IPS-NIHi11 (cell line): ENCODE measurements at regions not wholly inside any gene's neighbourhood (a gene's known extent, or its start where the extent isn't known, plus 50 kb on each side); places are given as distances from the start of the nearest gene placed in this dataset.

Source experiments
- DNase-seq: peaks from one replicate; pipeline ENCODE4 v3.0.0; 2012; ENCODE audit warnings: mixed read lengths, low spot score

GRCh38 chr6:170134471-170135440, 156.1 kb downstream of the DLL1 start:
- peak; percentile 7 for DNase-seq

- DNase-seq = no peak
Measured at GRCh38 chr6:170134031-170134470, 156.8 kb downstream of the DLL1 start.

- DNase-seq = no peak
Measured at GRCh38 chr6:170132561-170132991, 158.3 kb downstream of the DLL1 start.

- no peak for DNase-seq
Measured at GRCh38 chr6:170132011-170132521, 158.8 kb downstream of the DLL1 start.

GRCh38 chr6:170131351-170131750, 159.5 kb downstream of the DLL1 start:
- no peak for DNase-seq

GRCh38 chr6:170130771-170131241, 160.1 kb downstream of the DLL1 start:
- DNase-seq = no peak

GRCh38 chr6:170130201-170130621, 160.7 kb downstream of the DLL1 start:
- DNase-seq = no peak

- DNase-seq = no peak
Measured at GRCh38 chr6:170129691-170130171, 161.1 kb downstream of the DLL1 start.

GRCh38 chr6:170128811-170129681, 161.8 kb downstream of the DLL1 start:
- no peak for DNase-seq

GRCh38 chr6:170128346-170128745, 162.5 kb downstream of the DLL1 start:
- no peak for DNase-seq

GRCh38 chr6:170127151-170127550, 163.7 kb downstream of the DLL1 start:
- DNase-seq = no peak

GRCh38 chr6:170125456-170126300, 165.2 kb downstream of the DLL1 start:
- DNase-seq = no peak

GRCh38 chr6:170124836-170125235, 166.0 kb downstream of the DLL1 start:
- DNase-seq = no peak

GRCh38 chr6:170124150-170124549, 166.7 kb downstream of the DLL1 start:
- DNase-seq = no peak

GRCh38 chr6:170122651-170123050, 168.2 kb downstream of the DLL1 start:
- no peak for DNase-seq

- DNase-seq = no peak
Measured at GRCh38 chr6:170117111-170117972, 173.5 kb downstream of the DLL1 start.

GRCh38 chr6:170116636-170117035, 174.2 kb downstream of the DLL1 start:
- no peak for DNase-seq

- DNase-seq = no peak
Measured at GRCh38 chr6:170114956-170115855, 175.7 kb downstream of the DLL1 start.
